ENCODE measurements at regions not wholly inside any gene's neighbourhood (a gene's known extent, or its start where the extent isn't known, plus 50 kb on each side); places are given as distances from the start of the nearest gene placed in this dataset.

GRCh38 chr6:18675881-18676280 is 288.7 kb downstream of the RNF144B start:
- DNase-seq, result no peak

DNA sequence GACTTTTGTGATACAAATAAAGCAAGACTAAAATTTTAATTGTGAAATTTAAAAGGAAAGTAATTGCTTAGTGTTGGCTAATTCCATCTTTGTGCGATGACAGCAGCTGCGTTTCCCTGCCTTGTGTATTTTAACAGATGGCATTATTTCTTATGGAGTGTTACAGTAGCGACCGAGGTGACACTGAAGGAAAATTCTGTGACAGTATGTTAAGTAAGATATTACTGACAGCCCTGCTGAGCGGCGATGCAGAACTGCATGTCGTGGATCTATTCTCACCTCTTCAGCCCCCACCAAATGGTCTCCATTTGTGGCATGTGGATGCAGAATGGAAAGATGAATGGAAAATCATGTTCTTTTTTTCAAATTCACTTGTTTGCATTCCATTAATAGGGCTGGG is 289.4 kb downstream of the RNF144B start:
- DNase-seq, result no peak

DNA sequence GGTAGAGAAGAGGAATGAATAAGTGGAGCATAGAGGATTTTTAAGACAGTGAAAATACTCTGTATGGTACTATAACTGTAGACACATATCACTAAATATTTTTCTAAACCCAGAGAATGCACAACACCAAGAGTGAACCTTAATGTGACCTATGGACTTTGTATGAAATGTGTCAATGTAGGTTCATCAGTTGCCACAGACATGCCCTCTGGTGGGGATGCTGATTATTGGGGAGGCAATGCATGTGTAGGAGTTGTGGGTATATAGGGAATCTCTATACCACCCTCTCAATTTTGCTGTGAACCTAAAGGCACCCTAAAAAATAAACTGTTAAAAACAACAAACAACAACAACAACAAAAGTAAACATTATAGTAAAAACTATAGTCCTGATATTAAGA is 293.7 kb downstream of the RNF144B start:
- no peak for DNase-seq

DNA sequence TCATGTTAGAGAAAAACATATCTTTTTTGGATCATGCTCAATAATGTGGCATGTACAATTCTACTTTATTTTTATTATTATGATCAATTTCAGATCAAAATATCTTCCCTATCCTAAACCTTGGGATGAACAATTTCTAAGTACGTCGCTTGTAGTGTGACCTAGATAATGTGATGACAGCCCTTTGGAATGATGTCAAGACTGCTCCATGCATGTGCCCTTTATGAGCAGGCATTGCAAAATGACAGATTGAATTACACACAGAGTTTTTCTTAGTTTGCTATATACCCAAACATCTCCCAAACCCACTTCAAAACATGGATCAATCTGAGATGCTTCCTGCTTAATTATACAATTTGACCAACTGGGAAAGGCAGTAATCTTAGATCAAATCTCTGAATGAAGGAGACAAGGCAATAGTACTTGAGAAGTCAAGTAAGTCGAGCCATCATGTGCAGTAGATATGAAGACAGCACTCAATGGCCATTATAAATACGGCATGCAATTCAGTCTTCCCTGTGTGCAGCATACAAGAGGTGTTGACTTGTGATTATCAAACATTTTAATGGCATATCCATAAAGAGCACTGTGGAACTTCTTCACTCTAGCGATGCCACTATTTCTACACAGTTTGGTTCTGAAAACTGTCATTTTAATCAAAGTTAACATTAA is 294.8 kb downstream of the RNF144B start:
- no peak for DNase-seq

DNA sequence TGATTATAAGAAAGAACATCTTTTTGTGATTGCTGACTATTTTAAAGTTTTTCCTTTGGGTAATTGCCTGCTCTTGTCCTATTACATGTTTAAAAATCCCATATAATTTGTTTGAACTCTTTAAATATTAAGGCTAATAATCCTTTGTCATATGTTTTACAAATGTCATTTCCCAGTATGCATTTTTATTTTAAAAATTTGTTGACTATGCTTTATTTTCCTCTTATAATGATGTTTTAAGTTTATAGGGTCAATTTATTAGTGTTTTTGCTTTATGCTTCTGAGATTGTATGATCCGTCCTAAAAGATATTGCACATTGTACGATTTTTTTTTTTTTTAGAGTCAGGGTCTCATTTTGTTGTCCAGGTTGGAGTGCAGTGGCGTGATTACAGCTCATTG is 297.2 kb downstream of the RNF144B start:
- no peak for DNase-seq

DNA sequence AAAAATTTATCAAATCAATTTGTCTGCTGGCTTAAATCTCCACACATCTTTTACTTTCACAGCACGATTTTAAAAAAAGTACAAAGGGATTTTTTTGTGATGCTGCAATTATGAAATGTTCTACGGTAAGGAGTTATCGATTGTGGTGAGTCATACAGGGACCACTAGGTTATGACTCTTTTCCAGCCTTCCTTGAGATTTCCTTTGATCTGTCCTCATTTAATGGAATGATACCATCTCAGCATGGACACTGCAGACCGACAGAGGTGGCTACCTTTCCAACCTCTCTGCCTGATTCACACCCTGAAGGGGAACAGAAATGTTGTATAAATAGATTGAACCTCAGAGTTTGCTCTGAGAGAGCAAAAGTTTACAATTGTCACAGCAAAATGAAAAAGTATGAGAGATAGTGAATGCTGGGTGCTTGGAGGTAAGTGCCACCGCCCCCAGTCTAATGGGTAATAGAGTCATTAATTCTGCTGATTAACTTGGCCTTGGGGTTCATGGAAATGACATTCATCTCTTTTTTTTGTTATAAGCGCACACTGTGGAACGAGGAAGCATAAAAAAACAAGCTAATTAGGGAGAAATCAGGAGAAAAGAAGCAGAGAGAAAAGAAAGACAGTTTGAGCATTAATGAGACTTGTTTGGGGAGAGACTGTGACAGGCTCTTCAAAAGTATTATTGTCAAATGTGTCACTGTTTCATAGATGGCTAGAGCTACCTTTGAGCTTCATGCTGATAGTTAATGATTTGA is 306.0 kb downstream of the RNF144B start:
- DNase-seq, result no peak

- no peak for DNase-seq
These were observed 306.7 kb downstream of the RNF144B start for GRCh38 chr6:18693881-18694280.

- no peak for DNase-seq
These were observed 316.4 kb downstream of the RNF144B start for GRCh38 chr6:18703546-18703945.

DNA sequence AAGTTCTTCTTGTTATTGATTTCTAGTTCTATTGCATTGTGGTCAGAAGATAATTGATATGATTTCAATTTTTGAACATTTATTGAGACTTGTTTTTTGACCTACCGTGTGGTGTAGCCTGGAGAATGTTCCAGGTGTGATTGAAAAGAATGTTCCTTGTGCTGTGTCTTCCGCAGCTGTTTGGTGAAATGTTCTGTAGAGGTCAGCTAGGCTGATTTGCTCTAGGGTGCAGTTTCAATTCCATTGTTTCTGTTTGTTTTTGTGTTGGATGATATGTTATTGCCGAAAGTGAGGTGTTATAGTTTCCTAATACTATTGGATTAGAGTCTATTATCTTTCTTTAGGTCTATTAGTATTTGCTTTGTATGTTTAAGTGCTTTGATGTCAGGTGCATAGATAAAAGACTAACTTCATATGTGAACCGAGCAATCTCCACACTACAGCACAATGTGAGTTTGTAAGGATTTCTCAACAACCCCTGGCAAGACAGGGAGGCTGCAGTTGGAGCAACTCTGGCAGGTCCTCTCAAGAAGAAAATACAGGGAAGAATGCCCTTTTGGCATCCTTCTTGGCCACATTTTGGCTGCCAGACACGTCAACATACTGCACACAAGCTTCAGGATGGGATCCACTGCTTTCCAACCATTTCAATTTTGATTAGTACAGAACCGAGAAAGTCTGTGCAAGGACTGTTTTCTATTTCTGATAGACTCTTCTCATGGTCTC is 320.7 kb downstream of the RNF144B start:
- no peak for DNase-seq

DNA sequence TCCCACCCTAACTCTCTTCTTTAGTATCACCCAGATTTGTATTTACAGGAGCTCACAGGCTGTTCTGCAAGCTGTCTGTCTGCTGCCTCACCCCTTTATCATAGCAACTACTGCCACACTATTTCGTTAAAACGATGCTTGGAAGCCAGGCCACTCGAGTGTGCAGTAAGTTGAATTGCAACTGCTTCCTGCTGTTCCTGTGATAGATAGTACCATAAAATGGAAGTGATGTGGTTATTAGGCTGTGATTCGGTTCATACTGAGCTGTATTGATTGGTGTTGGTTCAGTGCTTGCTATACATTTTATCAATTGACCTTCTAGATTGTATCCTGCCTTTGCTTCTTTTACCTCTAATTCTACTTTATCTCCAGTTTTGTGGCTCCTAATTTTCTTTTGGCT is 325.4 kb downstream of the RNF144B start:
- DNase-seq, result no peak

DNA sequence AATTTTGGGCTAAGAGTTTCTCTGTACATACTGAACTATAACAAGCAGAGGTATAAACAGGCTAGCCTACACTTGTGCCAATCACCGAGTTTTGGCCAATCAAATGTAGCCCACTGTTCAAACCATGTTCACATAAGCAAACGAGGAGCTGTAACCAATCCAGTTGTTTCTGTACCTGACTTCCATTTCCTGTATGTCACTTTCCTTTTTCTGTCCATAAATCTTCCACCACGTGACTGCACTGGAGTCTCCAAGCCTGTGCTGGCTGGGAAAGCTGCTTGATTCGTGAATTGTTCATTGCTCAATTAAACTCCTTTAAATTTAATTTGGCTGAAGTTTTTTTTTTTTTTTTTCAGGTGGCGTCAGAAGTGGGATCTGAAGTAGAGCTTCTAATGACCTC is 332.9 kb downstream of the RNF144B start:
- DNase-seq, result no peak

GRCh38 chr6:18724056-18724455 is 336.9 kb downstream of the RNF144B start:
- no peak for DNase-seq

- DNase-seq, result no peak
These were observed 338.3 kb downstream of the RNF144B start for GRCh38 chr6:18725449-18725848.

- DNase-seq, result no peak
These were observed 346.9 kb downstream of the RNF144B start for GRCh38 chr6:18733921-18734550.

DNA sequence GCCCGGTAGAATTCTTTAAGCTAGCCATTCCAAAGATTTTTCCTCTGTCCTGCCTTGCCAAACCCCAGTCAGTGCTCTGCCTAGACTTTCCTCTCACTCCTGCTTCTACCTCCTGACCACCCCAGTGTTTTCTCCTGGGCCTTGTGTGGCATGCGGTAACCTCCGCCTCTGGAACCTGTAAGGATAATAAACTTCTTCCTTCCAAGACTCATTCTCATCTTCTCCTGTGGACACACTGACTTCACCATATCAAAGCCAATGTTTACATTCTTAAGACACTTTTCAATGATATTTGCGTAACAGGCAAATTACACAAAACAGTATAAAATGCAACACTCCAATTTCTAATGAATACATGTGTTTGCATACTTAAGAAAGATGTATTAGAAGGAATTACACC is 354.6 kb downstream of the RNF144B start:
- DNase-seq, result no peak

GRCh38 chr6:18742406-18742805 is 355.3 kb downstream of the RNF144B start:
- DNase-seq, result no peak

DNA sequence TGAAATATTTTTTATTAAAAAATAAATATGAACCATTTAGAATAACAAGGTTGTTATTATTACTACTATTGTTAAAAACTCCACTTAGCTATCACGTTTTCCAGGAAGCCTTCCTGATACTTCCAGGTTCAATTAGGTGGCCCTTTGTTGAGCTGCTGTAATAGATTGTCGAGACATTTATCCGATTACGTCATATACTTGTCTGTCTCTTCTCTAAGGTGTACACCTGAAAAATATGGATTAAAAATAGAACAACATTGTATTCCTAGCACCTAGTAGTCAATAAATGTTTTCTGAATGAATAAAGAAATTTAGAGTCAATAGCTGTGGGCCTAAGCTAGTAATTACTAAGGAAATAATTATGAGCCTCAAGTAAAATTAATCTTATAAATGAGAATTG is 359.6 kb downstream of the RNF144B start:
- no peak for DNase-seq

- no peak for DNase-seq
These were observed 361.2 kb downstream of the RNF144B start for GRCh38 chr6:18748314-18748713.

DNA sequence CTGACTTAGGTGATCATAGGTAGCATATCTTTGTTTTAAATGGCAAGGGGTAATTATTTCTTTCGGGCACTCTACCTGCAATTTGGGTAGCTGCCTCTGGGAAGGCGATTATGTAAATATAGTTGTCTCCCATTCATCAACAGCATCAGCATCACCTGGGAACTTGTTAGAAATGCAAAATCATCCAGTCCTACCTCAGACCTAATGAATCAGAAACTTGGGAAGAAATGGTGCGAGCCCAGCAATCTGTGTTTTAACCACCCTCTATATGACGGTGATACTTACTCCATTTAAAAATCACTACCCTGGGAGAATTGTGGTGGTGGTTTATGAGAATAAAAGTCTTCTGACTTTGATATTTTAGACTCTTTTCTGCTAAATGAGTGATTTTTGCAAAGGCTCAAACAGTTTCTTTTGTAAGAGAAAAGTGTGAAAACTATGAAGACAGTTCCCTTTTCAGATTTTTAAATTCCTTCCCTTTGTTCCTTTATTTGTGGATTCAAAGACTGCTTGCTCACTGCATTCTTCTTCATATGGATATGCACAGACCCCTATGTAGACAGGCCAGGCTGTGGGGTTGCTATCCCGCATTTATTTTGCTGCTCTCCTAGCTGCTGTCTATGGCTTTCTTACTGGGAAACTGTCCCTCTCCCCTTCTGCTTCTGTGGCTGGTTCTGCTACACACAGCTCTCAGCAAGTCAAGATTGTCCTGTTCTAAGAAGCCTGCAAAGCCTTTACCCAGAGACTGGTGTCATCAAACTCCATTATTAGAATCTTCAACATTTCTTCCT is 365.3 kb downstream of the RNF144B start:
- no peak for DNase-seq

DNA sequence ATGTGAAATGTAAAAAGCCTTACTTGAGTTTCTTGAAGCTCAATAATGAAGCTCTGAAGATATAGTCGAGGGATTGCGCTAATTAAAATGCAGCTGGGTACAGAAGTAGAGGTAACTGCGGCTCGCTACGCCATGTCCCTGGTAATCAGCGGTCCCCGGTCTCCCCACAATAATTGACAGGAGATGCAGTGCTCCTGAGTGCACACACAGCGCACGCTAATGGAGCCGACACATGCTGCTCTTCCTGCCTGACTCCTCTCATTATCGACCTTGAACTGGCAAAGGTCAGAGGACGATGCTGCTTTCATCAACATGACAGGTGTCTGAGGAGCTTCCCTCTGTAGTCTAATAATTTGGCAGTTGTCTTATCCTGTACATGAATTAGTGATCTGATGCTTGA is 365.9 kb downstream of the RNF144B start:
- no peak for DNase-seq

- no peak for DNase-seq
These were observed 375.9 kb downstream of the RNF144B start for GRCh38 chr6:18763086-18763485.

GRCh38 chr6:18784794-18785193 is 397.6 kb downstream of the RNF144B start:
- DNase-seq, result no peak

All from DMS153 (cell line).